T-cell (primary cell): ENCODE measurements at regions not wholly inside any gene's neighbourhood (a gene's known extent, or its start where the extent isn't known, plus 50 kb on each side); places are given as distances from the start of the nearest gene placed in this dataset.

Experiments
- ATAC-seq, 4 experiments: fragments of 200-7000 bp in 3 of 4; fragments of 150-1000 bp in 1 of 4; cut with Tn5 transposase; replicated peaks in 1 of 4; 1 replicate in 3 of 4; 2 replicates in 1 of 4; pipeline ENCODE4 v1.10.0; 2021; ENCODE audit warnings: moderate library complexity in 3 of 4, mild to moderate bottlenecking in 2 of 4, moderate number of reproducible peaks in 1 of 4
- CTCF ChIA-PET, 2 donors: fragments of 300-600 bp; sonication (Branson Sonifier 250); formaldehyde crosslinking; loops; one replicate each; lab custom pipeline; 2022; ENCODE audit warnings: antibody characterized with exemption in 2 of 2; lab: Charles Lee
- POLR2A ChIA-PET, 2 donors: fragments of 300-600 bp; sonication (Branson Sonifier 250); formaldehyde crosslinking; loops; one replicate each; lab custom pipeline; 2022; ENCODE audit warnings: antibody characterized with exemption in 2 of 2; lab: Charles Lee
- DNase-seq, 35 experiments: peaks; one replicate each; pipeline versions ENCODE4 v3.0.0 to v3.0.0-alpha.2; 2013 to 2023
- H3K27ac ChIP-seq: one replicate; pipeline ENCODE4 v1.5.1; 2013; ENCODE audit warnings: low read length
- H3K27me3 ChIP-seq, 2 experiments: replicated peaks in 1 of 2; 1 replicate in 1 of 2; 2 replicates in 1 of 2; pipeline versions ENCODE4 v1.6.1 to v1.7.0; 2013; ENCODE audit warnings: low read length in 1 of 2, mixed read lengths in 1 of 2; ENCODE audit not compliant: control insufficient read depth in 2 of 2, insufficient read depth in 2 of 2; ENCODE audit errors: extremely low read depth in 1 of 2
- H3K36me3 ChIP-seq, 2 donors: 1 replicate in 1 of 2; 2 replicates in 1 of 2; pipeline versions ENCODE4 v1.6.1 to v1.7.0; 2013; ENCODE audit warnings: low read length in 1 of 2; ENCODE audit not compliant: control insufficient read depth in 2 of 2, insufficient read depth in 1 of 2; ENCODE audit errors: extremely low read depth in 1 of 2
- H3K4me1 ChIP-seq, 2 experiments: 1 replicate in 1 of 2; 2 replicates in 1 of 2; pipeline versions ENCODE4 v1.6.1 to v1.7.0; 2013; ENCODE audit warnings: low read length in 2 of 2, mixed read lengths in 1 of 2; ENCODE audit not compliant: insufficient read depth in 2 of 2, control insufficient read depth in 1 of 2; ENCODE audit errors: extremely low read depth in 1 of 2
- H3K4me3 ChIP-seq, 2 donors: 1 replicate in 1 of 2; 2 replicates in 1 of 2; pipeline versions ENCODE4 v1.5.1 to v1.7.0; 2013; ENCODE audit warnings: mild to moderate bottlenecking in 2 of 2, low read length in 1 of 2, moderate library complexity in 1 of 2; ENCODE audit not compliant: control insufficient read depth in 1 of 2; ENCODE audit errors: extremely low read depth in 1 of 2
- H3K9me3 ChIP-seq: 2 replicates; pipeline ENCODE4 v1.7.0; 2013
- H3K27ac Mint-ChIP-seq, 2 donors: one replicate each; pipeline ENCODE4 v1.8.0; 2020 to 2021; ENCODE audit warnings: mild to moderate bottlenecking in 2 of 2, mixed read lengths in 2 of 2
- H3K27me3 Mint-ChIP-seq, 2 donors: one replicate each; pipeline ENCODE4 v1.8.0; 2021 to 2022; ENCODE audit warnings: mixed read lengths in 2 of 2
- H3K36me3 Mint-ChIP-seq: one replicate; pipeline ENCODE4 v1.8.0; 2021; ENCODE audit warnings: mixed read lengths
- H3K4me1 Mint-ChIP-seq, 3 donors: one replicate each; pipeline ENCODE4 v1.8.0; 2020 to 2022; ENCODE audit warnings: mixed read lengths in 3 of 3, mild to moderate bottlenecking in 1 of 3
- H3K4me3 Mint-ChIP-seq, 3 donors: one replicate each; pipeline ENCODE4 v1.8.0; 2020 to 2022; ENCODE audit warnings: mild to moderate bottlenecking in 3 of 3, mixed read lengths in 3 of 3, moderate library complexity in 3 of 3
- H3K9me3 Mint-ChIP-seq, 3 donors: one replicate each; pipeline ENCODE4 v1.8.0; 2020 to 2022; ENCODE audit warnings: mixed read lengths in 3 of 3
- WGBS: methylation state at CpG from one replicate; pipeline ENCODE4 v1.1.5; 2013; ENCODE audit warnings: missing lambda C conversion rate; ENCODE audit not compliant: insufficient coverage; 5-methylcytosine and 5-hydroxymethylcytosine counted together

GRCh38 chr10:63765126-63765525, 243.9 kb downstream of the REEP3 start:
- CTCF ChIA-PET, result interaction anchor here in 1 of 2 donors (0.7 kb wide), 1 partner anchor 959 kb away, joined by 9 read pairs; no protein-coding TSS in a partner anchor
- DNase-seq (no peak), ATAC-seq (no peak)
- H3K27me3 Mint-ChIP-seq, result peaks cover 18 to 23% of the 10 kb centered on the region in 2 donors
- H3K27me3 ChIP-seq, result no peaks in the 10 kb centered on the region
- H3K4me3 Mint-ChIP-seq, result no peak overlapping the region
- no peak overlapping the region for H3K27ac Mint-ChIP-seq
- no peaks in the 10 kb centered on the region for H3K4me1 ChIP-seq
- POLR2A ChIA-PET, result no interaction called here
- no peak overlapping the region for H3K4me3 ChIP-seq
- H3K36me3 ChIP-seq, result no peaks in the 10 kb centered on the region
- no CpG with 5 or more reads among the region's 1 CpG for WGBS
- no peaks in the 10 kb centered on the region for H3K9me3 ChIP-seq
- no peaks in the 10 kb centered on the region for H3K9me3 Mint-ChIP-seq
- H3K36me3 Mint-ChIP-seq, result no peaks in the 10 kb centered on the region
- H3K27ac ChIP-seq, result no peak overlapping the region
- H3K4me1 Mint-ChIP-seq, result peaks cover 0 to 2% (median 0%) of the 10 kb centered on the region in 3 donors

- Mint-ChIP-seq H3K4me1 (peaks cover 0 to 2% (median 0%) of the 10 kb centered on the region in 3 donors), H3K4me3 (no peak overlapping the region), H3K9me3 (no peaks in the 10 kb centered on the region), H3K27me3 (peaks cover 7 to 11% of the 10 kb centered on the region in 2 donors), H3K27ac (no peak overlapping the region), H3K36me3 (no peaks in the 10 kb centered on the region)
- POLR2A ChIA-PET, result no interaction called here
- CTCF ChIA-PET, result interaction anchor here (1.3 to 1.5 kb wide), 2 partner anchors 600 kb away, joined by 5 to 6 read pairs; no protein-coding TSS in a partner anchor
- DNase-seq, result no peak
- Histone ChIP-seq H3K4me3 (no peak overlapping the region), H3K27ac (no peak overlapping the region), H3K27me3 (no peaks in the 10 kb centered on the region), H3K9me3 (no peaks in the 10 kb centered on the region), H3K36me3 (no peaks in the 10 kb centered on the region), H3K4me1 (no peaks in the 10 kb centered on the region)
- no peak for ATAC-seq
- WGBS, result 100% methylated on average over 1 of the region's 2 CpGs
These were observed 245.5 kb downstream of the REEP3 start for GRCh38 chr10:63766745-63767137.

DNA sequence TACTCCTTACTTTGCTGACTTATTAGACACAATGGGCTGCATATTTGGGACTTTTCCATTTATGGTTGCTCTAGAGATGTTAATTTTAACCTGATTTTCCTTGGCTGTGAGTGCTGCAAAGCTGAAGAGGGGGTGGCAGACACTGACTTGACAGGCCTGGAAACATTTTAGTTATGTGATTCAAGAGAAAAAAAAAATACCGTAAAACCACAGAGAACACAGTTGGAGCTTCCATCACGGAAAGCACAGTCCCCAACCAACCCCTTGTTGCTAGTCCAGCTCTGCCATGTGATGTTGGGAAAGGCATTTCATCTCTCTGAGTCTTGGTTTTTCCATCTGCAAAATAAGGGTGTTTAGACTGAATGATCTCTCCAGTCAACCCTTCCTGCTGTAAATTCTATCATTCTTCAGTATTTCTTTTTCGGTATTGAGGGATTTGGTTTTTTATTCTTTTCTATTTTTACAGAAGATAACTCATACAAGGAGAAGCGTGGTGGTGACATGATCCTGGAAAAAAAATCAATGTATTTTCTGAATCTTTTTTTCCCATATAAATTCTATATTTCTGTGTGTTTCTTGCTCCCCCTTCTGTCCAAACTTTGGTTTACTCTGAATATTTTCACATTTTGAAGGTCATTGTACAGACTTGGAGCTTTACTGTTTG, 246.1 kb downstream of the REEP3 start:
- CTCF ChIA-PET, result interaction anchor here (1.3 to 1.5 kb wide), 2 partner anchors 600 kb away, joined by 5 to 6 read pairs; no protein-coding TSS in a partner anchor
- no peaks in the 10 kb centered on the region for H3K36me3 Mint-ChIP-seq
- H3K4me3 ChIP-seq, result no peak overlapping the region
- H3K27ac ChIP-seq, result no peak overlapping the region
- DNase-seq, result no peak
- H3K4me1 ChIP-seq, result no peaks in the 10 kb centered on the region
- peaks cover 7 to 11% of the 10 kb centered on the region in 2 donors for H3K27me3 Mint-ChIP-seq
- no CpG with 5 or more reads among the region's 4 CpGs for WGBS
- ATAC-seq, result no peak
- peaks cover 0 to 2% (median 0%) of the 10 kb centered on the region in 3 donors for H3K4me1 Mint-ChIP-seq
- H3K9me3 ChIP-seq, result no peaks in the 10 kb centered on the region
- H3K27me3 ChIP-seq, result no peaks in the 10 kb centered on the region
- H3K4me3 Mint-ChIP-seq, result no peak overlapping the region
- no peak overlapping the region for H3K27ac Mint-ChIP-seq
- POLR2A ChIA-PET, result no interaction called here
- H3K36me3 ChIP-seq, result no peaks in the 10 kb centered on the region
- no peaks in the 10 kb centered on the region for H3K9me3 Mint-ChIP-seq

DNA sequence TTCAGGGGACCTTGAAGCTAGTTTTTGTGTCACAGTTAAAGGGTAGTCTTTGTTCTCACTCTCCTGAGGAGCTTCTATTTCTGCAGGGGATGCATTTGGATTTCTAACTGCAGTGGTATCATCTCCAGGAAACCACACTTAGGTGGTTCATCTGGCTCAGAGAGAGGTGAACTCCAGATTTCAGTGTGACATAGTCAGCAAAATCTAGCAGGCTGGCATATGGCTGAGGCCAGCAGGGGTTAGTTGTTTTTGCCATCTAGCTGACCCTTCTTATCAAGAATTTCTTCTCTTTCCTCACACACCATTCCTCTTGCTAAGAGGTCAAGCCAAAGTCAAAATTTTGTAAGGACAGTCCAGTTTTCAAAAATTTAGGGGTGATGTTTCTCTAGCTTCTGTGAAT, 248.2 kb downstream of the REEP3 start:
- no peak overlapping the region for H3K27ac Mint-ChIP-seq
- Histone ChIP-seq H3K27ac (no peak overlapping the region), H3K4me1 (no peaks in the 10 kb centered on the region), H3K9me3 (no peaks in the 10 kb centered on the region), H3K36me3 (no peaks in the 10 kb centered on the region), H3K4me3 (no peak overlapping the region), H3K27me3 (no peaks in the 10 kb centered on the region)
- ChIA-PET POLR2A (no interaction called here), CTCF (interaction anchor here in 1 of 2 donors (1.0 kb wide), 1 partner anchor 603 kb away, joined by 3 read pairs; no protein-coding TSS in a partner anchor)
- DNase-seq (no peak), ATAC-seq (no peak)
- H3K4me1 Mint-ChIP-seq, result peaks cover 0 to 2% (median 0%) of the 10 kb centered on the region in 3 donors
- peaks cover 2 to 6% of the 10 kb centered on the region in 2 donors for H3K27me3 Mint-ChIP-seq
- H3K9me3 Mint-ChIP-seq, result no peaks in the 10 kb centered on the region
- no peak overlapping the region for H3K4me3 Mint-ChIP-seq
- H3K36me3 Mint-ChIP-seq, result no peaks in the 10 kb centered on the region

- 82% methylated on average over 3 of the region's 7 CpGs for WGBS
- no peaks in the 10 kb centered on the region for H3K36me3 ChIP-seq
- POLR2A ChIA-PET, result no interaction called here
- CTCF ChIA-PET, result interaction anchor here in 1 of 2 donors (0.6 to 0.8 kb wide), 2 partner anchors 1009 to 1192 kb away, joined by 3 to 4 read pairs; no protein-coding TSS in a partner anchor
- DNase-seq (no peak), ATAC-seq (no peak)
- no peak overlapping the region for H3K27ac ChIP-seq
- H3K4me3 ChIP-seq, result no peak overlapping the region
- Mint-ChIP-seq H3K9me3 (no peaks in the 10 kb centered on the region), H3K27me3 (peaks cover under 1 to 2% of the 10 kb centered on the region in 2 donors), H3K36me3 (no peaks in the 10 kb centered on the region), H3K4me3 (no peak overlapping the region), H3K27ac (no peak overlapping the region), H3K4me1 (peaks cover 0 to 2% (median 0%) of the 10 kb centered on the region in 3 donors)
- no peaks in the 10 kb centered on the region for H3K9me3 ChIP-seq
- H3K27me3 ChIP-seq, result no peaks in the 10 kb centered on the region
- H3K4me1 ChIP-seq, result no peaks in the 10 kb centered on the region
These were observed 249.3 kb downstream of the REEP3 start for GRCh38 chr10:63770523-63770922.

DNA sequence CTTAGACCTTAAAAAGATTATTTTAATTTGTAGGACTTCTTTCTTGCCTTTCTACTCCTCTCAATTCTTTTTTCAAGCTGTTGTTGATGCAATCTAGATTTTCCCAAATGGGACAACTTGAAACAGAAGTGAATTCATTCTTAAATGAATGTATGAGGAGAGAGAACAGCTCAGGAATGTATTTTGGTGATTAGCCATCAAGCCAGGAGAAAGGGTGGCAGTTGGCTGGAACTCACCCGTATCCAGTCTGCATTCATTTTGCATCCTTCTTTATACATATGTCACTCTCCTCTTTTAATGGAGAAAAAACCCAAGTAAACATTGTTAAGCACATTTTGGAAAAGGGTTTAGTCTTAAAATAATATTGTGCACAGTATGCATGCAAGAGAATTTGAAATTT, 251.3 kb downstream of the REEP3 start:
- Histone ChIP-seq H3K27ac (no peak overlapping the region), H3K36me3 (no peaks in the 10 kb centered on the region), H3K4me3 (no peak overlapping the region), H3K4me1 (no peaks in the 10 kb centered on the region), H3K9me3 (no peaks in the 10 kb centered on the region), H3K27me3 (peaks cover 0 to 3% of the 10 kb centered on the region in 2 experiments)
- ATAC-seq, result no peak
- peaks cover 0 to 2% (median 0%) of the 10 kb centered on the region in 3 donors for H3K4me1 Mint-ChIP-seq
- H3K4me3 Mint-ChIP-seq, result no peak overlapping the region
- DNase-seq, result no peak
- POLR2A ChIA-PET, result no interaction called here
- H3K9me3 Mint-ChIP-seq, result no peaks in the 10 kb centered on the region
- H3K27me3 Mint-ChIP-seq, result peaks cover 12 to 14% of the 10 kb centered on the region in 2 donors
- CTCF ChIA-PET, result interaction anchor here in 1 of 2 donors (0.7 kb wide), 1 partner anchor 945 kb away, joined by 3 read pairs; no protein-coding TSS in a partner anchor
- WGBS, result no CpG with 5 or more reads among the region's 1 CpG
- no peak overlapping the region for H3K27ac Mint-ChIP-seq
- H3K36me3 Mint-ChIP-seq, result no peaks in the 10 kb centered on the region
